IMR-90 (cell line): ENCODE measurements at regions not wholly inside any gene's neighbourhood (a gene's known extent, or its start where the extent isn't known, plus 50 kb on each side); places are given as distances from the start of the nearest gene placed in this dataset.

Experiments used
- ATAC-seq: fragments of 200-7000 bp; cut with Tn5 transposase; 2 replicates; pipeline ENCODE4 v1.9.1; 2020; ENCODE audit warnings: low read depth, mild to moderate bottlenecking, moderate library complexity
- BruUV-seq: library from RNA; stranded (reverse); fragments of 400-500 nt; replicated peaks from 2 replicates; lab custom pipeline; 2021; lab: Mats Ljungman, UMichigan
- CTCF ChIA-PET: fragments of 300-600 bp; formaldehyde crosslinking; extraction: SDS; loops from one replicate; lab custom pipeline; 2021; ENCODE audit warnings: antibody characterized with exemption; lab: Yijun Ruan, JAX
- POLR2A ChIA-PET: fragments of 300-600 bp; sonication (Branson Sonifier 250); formaldehyde crosslinking; loops from one replicate; lab custom pipeline; 2022; ENCODE audit warnings: antibody characterized with exemption; ENCODE audit not compliant: unreplicated experiment; lab: Charles Lee
- DNase-seq: peaks from one replicate; pipeline ENCODE4 v3.0.0; 2013
- H2AFZ ChIP-seq: replicated peaks from 2 replicates; pipeline ENCODE3; 2013; ENCODE audit warnings: low read length, mild to moderate bottlenecking; ENCODE audit not compliant: poor library complexity
- H2AK5ac ChIP-seq: 2 replicates; pipeline ENCODE4 v1.6.1; 2013; ENCODE audit warnings: low read depth, low read length, inconsistent platforms
- H2AK9ac ChIP-seq: replicated peaks from 2 replicates; pipeline ENCODE3; 2013; ENCODE audit warnings: mild to moderate bottlenecking, low read depth, low read length, moderate library complexity; ENCODE audit not compliant: poor library complexity
- H2BK120ac ChIP-seq: 2 replicates; pipeline ENCODE4 v1.6.1; 2013; ENCODE audit warnings: low read depth, low read length, inconsistent platforms
- H2BK15ac ChIP-seq: 3 replicates; pipeline ENCODE4 v1.6.1; 2013; ENCODE audit warnings: low read depth, low read length, inconsistent platforms
- H2BK20ac ChIP-seq: 2 replicates; pipeline ENCODE4 v1.6.1; 2013; ENCODE audit warnings: low read depth, mild to moderate bottlenecking, inconsistent platforms, low read length, moderate library complexity
- H2BK5ac ChIP-seq: 2 replicates; pipeline ENCODE4 v1.6.1; 2013; ENCODE audit warnings: mild to moderate bottlenecking, low read depth, low read length, inconsistent platforms; ENCODE audit not compliant: poor library complexity, severe bottlenecking
- H3K14ac ChIP-seq: replicated peaks from 2 replicates; pipeline ENCODE4 v1.6.1; 2013; ENCODE audit warnings: low read depth, low read length, inconsistent platforms
- H3K18ac ChIP-seq: 2 replicates; pipeline ENCODE4 v1.6.1; 2013; ENCODE audit warnings: low read depth, low read length, control low read depth
- H3K23ac ChIP-seq: 2 replicates; pipeline ENCODE4 v1.6.1; 2013; ENCODE audit warnings: low read depth, low read length, inconsistent platforms
- H3K27ac ChIP-seq: 2 replicates; pipeline ENCODE4 v1.5.1; 2013; ENCODE audit warnings: mild to moderate bottlenecking, control low read depth, low read length; ENCODE audit not compliant: insufficient read depth
- H3K27me3 ChIP-seq: 2 replicates; pipeline ENCODE4 v1.6.1; 2013; ENCODE audit warnings: low read length; ENCODE audit not compliant: control insufficient read depth, insufficient read depth
- H3K36me3 ChIP-seq: 2 replicates; pipeline ENCODE4 v1.6.1; 2013; ENCODE audit warnings: low read length, mixed read lengths; ENCODE audit not compliant: control insufficient read depth, insufficient read depth
- H3K4ac ChIP-seq: 2 replicates; pipeline ENCODE4 v1.6.1; 2013; ENCODE audit warnings: low read depth, low read length, inconsistent platforms
- H3K4me1 ChIP-seq: 2 replicates; pipeline ENCODE4 v1.6.1; 2013; ENCODE audit warnings: low read length, mixed read lengths; ENCODE audit not compliant: control insufficient read depth, insufficient read depth
- H3K4me2 ChIP-seq: 2 replicates; pipeline ENCODE4 v1.6.1; 2013; ENCODE audit warnings: low read depth, mild to moderate bottlenecking, control low read depth, low read length, moderate library complexity
- H3K4me3 ChIP-seq: 2 replicates; pipeline ENCODE4 v1.5.1; 2013; ENCODE audit warnings: low read depth, mild to moderate bottlenecking, control low read depth, low read length, moderate library complexity; ENCODE audit not compliant: insufficient read depth
- H3K56ac ChIP-seq: 2 replicates; pipeline ENCODE4 v1.6.1; 2013; ENCODE audit warnings: low read length, inconsistent platforms; ENCODE audit not compliant: insufficient read depth; ENCODE audit errors: extremely low read depth
- H3K79me1 ChIP-seq, 2 experiments: 2 replicates each; pipeline ENCODE4 v1.6.1; 2013; ENCODE audit warnings: low read length in 2 of 2, inconsistent platforms in 1 of 2, low read depth in 1 of 2
- H3K9ac ChIP-seq: 2 replicates; pipeline ENCODE4 v1.6.1; 2013; ENCODE audit warnings: low read depth, low read length, control low read depth
- H3K9me1 ChIP-seq: 2 replicates; pipeline ENCODE4 v1.6.1; 2013; ENCODE audit warnings: low read length, inconsistent platforms; ENCODE audit not compliant: insufficient read depth
- H3K9me3 ChIP-seq: 2 replicates; pipeline ENCODE4 v1.6.1; 2013; ENCODE audit warnings: low read length; ENCODE audit not compliant: control insufficient read depth, insufficient read depth
- H4K20me1 ChIP-seq: 2 replicates; pipeline ENCODE4 v1.6.1; 2013; ENCODE audit warnings: low read length, inconsistent platforms; ENCODE audit not compliant: insufficient read depth
- H4K5ac ChIP-seq: 2 replicates; pipeline ENCODE4 v1.6.1; 2013; ENCODE audit warnings: mild to moderate bottlenecking, low read depth, low read length, control low read depth
- H4K8ac ChIP-seq, 2 experiments: 2 replicates each; pipeline ENCODE4 v1.6.1; 2013; ENCODE audit warnings: low read depth in 2 of 2, low read length in 2 of 2, control low read depth in 1 of 2, inconsistent platforms in 1 of 2
- H4K91ac ChIP-seq: 2 replicates; pipeline ENCODE4 v1.6.1; 2013; ENCODE audit warnings: low read depth, low read length, inconsistent platforms; ENCODE audit not compliant: insufficient read depth
- CEBPB ChIP-seq: IDR thresholded peaks from 2 replicates; pipeline ENCODE4 v1.6.1; 2012; ENCODE audit warnings: low read depth, low read length, improper control_type of control experiment
- CHD1 ChIP-seq: IDR thresholded peaks from 2 replicates; pipeline ENCODE4 v1.6.1; 2012; ENCODE audit warnings: low read depth, low read length, improper control_type of control experiment
- CTCF ChIP-seq: conservative IDR thresholded peaks from 2 replicates; pipeline ENCODE4 v1.5.1; 2012; ENCODE audit warnings: mild to moderate bottlenecking, low read depth, low read length, improper control_type of control experiment
- FOS ChIP-seq: fragments of 150-350 bp; IDR thresholded peaks from 2 replicates; pipeline ENCODE4 v1.6.1; 2016; ENCODE audit warnings: low read depth, low read length
- MAFK ChIP-seq: IDR thresholded peaks from 2 replicates; pipeline ENCODE4 v1.6.1; 2012; ENCODE audit warnings: low read depth, low read length, improper control_type of control experiment
- MAZ ChIP-seq: IDR thresholded peaks from 2 replicates; pipeline ENCODE4 v1.6.1; 2012; ENCODE audit warnings: low read depth, mild to moderate bottlenecking, low read length, improper control_type of control experiment, moderate library complexity, borderline replicate concordance
- MXI1 ChIP-seq: IDR thresholded peaks from 2 replicates; pipeline ENCODE4 v1.6.1; 2012; ENCODE audit warnings: low read depth, mild to moderate bottlenecking, low read length, moderate library complexity, borderline replicate concordance
- NFE2L2 ChIP-seq: fragments of 150-350 bp; IDR thresholded peaks from 2 replicates; pipeline ENCODE4 v1.6.1; 2016; ENCODE audit warnings: low read depth, mild to moderate bottlenecking, low read length
- RAD21 ChIP-seq: IDR thresholded peaks from 2 replicates; pipeline ENCODE4 v1.6.1; 2012; ENCODE audit warnings: low read length, improper control_type of control experiment
- RCOR1 ChIP-seq: IDR thresholded peaks from 2 replicates; pipeline ENCODE4 v1.6.1; 2012; ENCODE audit warnings: mild to moderate bottlenecking, low read length, improper control_type of control experiment; ENCODE audit not compliant: insufficient replicate concordance
- RFX5 ChIP-seq: IDR thresholded peaks from 2 replicates; pipeline ENCODE4 v1.8.0; 2012; ENCODE audit warnings: low read depth, mild to moderate bottlenecking, low read length, moderate library complexity
- WGBS, 2 experiments: methylation state at CpG; one replicate each; pipeline versions ENCODE4 v1.1.5 to v1.1.7; 2013; ENCODE audit warnings: missing lambda C conversion rate in 2 of 2; ENCODE audit not compliant: insufficient read length in 1 of 2; ENCODE audit errors: extremely low coverage in 2 of 2; 5-methylcytosine and 5-hydroxymethylcytosine counted together
- dilution Hi-C: fragments of 300-500 bp; cut with HindIII; formaldehyde crosslinking; loops from one replicate; pipeline ENCODE4 v1.14.3; 2018; ENCODE audit warnings: low sequenced_read_pairs; ENCODE audit not compliant: unreplicated experiment
- in situ Hi-C: fragments of 300-500 bp; cut with MboI; formaldehyde crosslinking; loops from 3 replicates; pipeline ENCODE4 v1.14.3; 2019; ENCODE audit warnings: low sequenced_read_pairs, inconsistent platforms, mixed read lengths
- intact Hi-C: fragments of 100-400 bp; cut with micrococcal nuclease; formaldehyde crosslinking; loops from 2 replicates; pipeline ENCODE4 v1.10.0; 2022
- TF ChIP-seq, protein P1 (sequence below): fragments of 150-350 bp; IDR thresholded peaks from 2 replicates; pipeline ENCODE4 v1.6.1; 2016; ENCODE audit warnings: low read depth, mild to moderate bottlenecking, low read length, moderate library complexity, borderline replicate concordance

DNA sequence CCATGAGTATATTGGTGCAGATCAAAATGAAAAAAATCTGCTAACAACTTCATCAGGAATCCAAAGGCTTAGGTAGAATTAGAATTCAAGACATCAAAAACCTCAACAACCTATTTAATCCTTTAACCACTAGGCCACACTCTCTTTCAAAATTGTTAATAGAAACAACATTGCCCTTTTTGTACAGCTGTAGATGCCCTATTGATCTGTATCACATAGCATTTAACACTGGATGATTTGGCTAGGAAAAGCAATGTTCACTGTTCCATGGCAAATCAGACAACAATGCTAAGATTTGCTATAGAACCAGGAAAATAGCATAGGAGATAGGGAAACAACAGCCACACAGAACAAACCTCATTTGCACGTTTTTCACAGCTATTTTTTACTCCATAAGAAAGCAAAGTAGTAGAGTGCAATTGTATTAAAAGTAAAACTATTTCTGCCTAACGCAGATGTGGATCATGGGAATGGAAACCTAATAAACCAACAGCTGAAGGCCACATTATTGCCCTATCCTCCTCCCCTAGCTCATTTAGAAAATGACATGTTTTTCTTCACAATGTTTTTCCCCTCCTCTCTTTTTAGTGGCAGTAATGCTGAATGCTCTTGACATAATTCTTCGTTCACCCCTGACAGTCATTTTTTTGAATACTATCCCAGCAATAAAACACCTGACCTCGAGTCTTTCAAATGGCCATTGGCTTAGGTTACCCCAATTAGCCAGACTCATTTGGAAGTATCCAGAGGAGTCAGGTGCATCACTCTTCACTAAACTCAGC is 373.0 kb upstream of the CCNH start:
- H3K9ac ChIP-seq = no peak overlapping the region
- ChIA-PET CTCF (no interaction called here), POLR2A (no interaction called here)
- H3K14ac ChIP-seq = no peak overlapping the region
- H2BK15ac ChIP-seq = no peak overlapping the region
- BruUV-seq = no TSS peak
- no peak overlapping the region for H2BK120ac ChIP-seq
- H3K79me1 ChIP-seq = no peaks in the 10 kb centered on the region
- ATAC-seq (no peak), DNase-seq (no peak)
- no peak overlapping the region for H2AK5ac ChIP-seq
- no peak overlapping the region for H2BK5ac ChIP-seq
- H3K27me3 ChIP-seq = no peaks in the 10 kb centered on the region; the same call in 1 of the 2 replicates
- in situ Hi-C loops = loop anchor here (10.0 kb wide), 1 partner anchor 899 kb away; no protein-coding TSS in a partner anchor
- no peak overlapping the region for H3K4me3 ChIP-seq
- H3K9me3 ChIP-seq = no peaks in the 10 kb centered on the region
- H2AFZ ChIP-seq = no peak overlapping the region
- no peak overlapping the region for H3K4ac ChIP-seq
- no peak overlapping the region for H3K27ac ChIP-seq
- no peak overlapping the region for H3K56ac ChIP-seq
- H3K18ac ChIP-seq = no peak overlapping the region
- intact Hi-C loops = no loop called here
- H4K5ac ChIP-seq = no peak overlapping the region
- no peak overlapping the region for H2BK20ac ChIP-seq
- H3K4me1 ChIP-seq = no peaks in the 10 kb centered on the region
- no peaks in the 10 kb centered on the region for H3K9me1 ChIP-seq
- no peaks in the 10 kb centered on the region for H4K20me1 ChIP-seq
- dilution Hi-C loops = no loop called here
- no peak overlapping the region for H2AK9ac ChIP-seq
- no peak overlapping the region for H4K91ac ChIP-seq
- H3K4me2 ChIP-seq = no peak overlapping the region
- no peak for TF ChIP-seq CHD1
- no peak for TF ChIP-seq MAZ
- no peak for TF ChIP-seq CTCF
- no peak for TF ChIP-seq NFE2L2
- no peak for TF ChIP-seq MXI1
- TF ChIP-seq RFX5 = no peak
- no peak for TF ChIP-seq CEBPB
- no peak for TF ChIP-seq MAFK
- TF ChIP-seq FOS = no peak
- TF ChIP-seq RAD21 = no peak
- TF ChIP-seq, protein P1, sequence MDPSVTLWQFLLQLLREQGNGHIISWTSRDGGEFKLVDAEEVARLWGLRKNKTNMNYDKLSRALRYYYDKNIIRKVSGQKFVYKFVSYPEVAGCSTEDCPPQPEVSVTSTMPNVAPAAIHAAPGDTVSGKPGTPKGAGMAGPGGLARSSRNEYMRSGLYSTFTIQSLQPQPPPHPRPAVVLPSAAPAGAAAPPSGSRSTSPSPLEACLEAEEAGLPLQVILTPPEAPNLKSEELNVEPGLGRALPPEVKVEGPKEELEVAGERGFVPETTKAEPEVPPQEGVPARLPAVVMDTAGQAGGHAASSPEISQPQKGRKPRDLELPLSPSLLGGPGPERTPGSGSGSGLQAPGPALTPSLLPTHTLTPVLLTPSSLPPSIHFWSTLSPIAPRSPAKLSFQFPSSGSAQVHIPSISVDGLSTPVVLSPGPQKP = no peak
- no peak for TF ChIP-seq RCOR1
- H3K36me3 ChIP-seq = no peaks in the 10 kb centered on the region
- H4K8ac ChIP-seq = no peak overlapping the region
- H3K23ac ChIP-seq = no peak overlapping the region
- WGBS, 2 experiments = no CpG with 5 or more reads among the region's 4 CpGs
